HG03558 (cell line): ENCODE measurements at regions not wholly inside any gene's neighbourhood (a gene's known extent, or its start where the extent isn't known, plus 50 kb on each side); places are given as distances from the start of the nearest gene placed in this dataset.

Experiments
- ATAC-seq: cut with Tn5 transposase; IDR thresholded peaks from one replicate; pipeline ENCODE4 v1.9.1; 2021; ENCODE audit warnings: moderate number of reproducible peaks; ENCODE audit not compliant: unreplicated experiment; ENCODE audit errors: extremely low read depth

DNA sequence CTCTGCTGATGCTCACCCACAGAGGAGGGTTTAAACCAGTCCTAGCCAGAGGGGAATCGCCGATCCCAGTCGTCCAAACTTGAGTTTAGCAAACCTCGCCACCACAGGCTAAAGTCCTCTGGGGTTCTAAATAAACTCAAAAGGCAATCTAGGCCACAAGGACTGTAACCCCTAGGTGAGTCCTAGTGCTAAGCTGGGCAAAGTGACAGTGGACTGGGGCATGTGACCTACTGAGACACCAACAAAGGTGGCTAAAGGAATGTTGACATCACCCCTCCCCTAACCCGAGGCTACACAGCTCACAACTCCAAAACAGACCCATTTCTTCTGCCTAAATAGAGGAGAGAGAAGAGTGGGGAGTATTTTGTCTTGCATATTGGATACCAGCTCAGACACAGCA is 142.8 kb upstream of the PRDX4 start:
- no peak for ATAC-seq

DNA sequence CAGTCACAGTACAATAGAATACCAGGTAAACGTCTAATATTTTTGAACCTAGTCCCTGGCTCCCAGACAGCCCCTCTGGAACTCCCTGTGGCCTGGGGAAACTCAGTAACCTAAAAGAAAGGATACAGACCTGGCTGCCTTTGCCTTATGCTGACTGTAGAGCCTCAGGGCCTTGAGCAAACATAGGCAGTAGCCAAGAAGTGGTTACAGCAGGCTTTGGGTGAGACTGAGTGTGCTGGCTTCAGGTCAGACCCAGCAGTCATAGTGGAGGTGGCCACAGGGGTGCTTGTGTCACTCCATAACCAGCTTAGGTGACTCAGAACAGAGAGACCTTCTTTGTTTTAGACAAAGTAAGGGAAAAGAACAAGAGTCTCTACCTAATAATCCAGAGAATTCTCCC is 141.8 kb upstream of the PRDX4 start:
- ATAC-seq = no peak

DNA sequence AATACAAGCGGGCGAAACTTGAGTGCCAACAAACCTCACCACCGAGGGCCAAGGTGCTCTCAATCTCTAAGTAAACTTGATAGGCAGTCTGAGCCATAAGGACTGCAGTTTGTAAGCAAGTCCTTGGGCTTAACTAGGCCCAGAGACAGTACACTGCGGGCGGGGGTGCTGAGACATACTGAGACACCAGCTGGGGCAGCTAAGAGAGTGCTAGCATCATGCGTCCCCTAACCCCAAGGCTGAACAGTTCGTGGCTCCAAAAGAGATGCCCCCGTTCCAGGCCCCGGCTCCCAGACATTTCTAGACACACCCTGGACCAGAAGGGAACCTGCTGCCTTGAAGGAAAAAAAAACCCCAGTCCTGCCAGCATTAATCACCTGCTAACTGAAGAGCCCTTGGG is 126.8 kb upstream of the PRDX4 start:
- no peak for ATAC-seq

DNA sequence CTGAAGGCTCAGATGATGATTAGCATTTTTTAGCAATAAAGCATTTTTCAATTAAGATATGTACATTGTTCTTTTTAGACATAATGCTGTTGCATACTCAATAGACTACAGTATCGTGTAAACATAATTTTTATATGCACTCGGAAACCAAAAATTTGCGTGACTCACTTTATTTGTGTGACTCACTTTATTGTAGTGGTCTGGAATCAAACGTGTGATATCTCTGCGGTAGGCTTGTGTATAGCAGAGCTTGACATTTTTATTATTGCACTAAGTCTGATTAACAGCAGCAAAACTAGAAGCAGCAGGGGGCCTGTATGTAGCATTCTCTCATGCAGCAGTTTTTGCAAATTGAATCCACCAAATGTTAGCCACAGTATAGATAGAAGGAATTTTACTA is 119.1 kb upstream of the PRDX4 start:
- no peak for ATAC-seq

DNA sequence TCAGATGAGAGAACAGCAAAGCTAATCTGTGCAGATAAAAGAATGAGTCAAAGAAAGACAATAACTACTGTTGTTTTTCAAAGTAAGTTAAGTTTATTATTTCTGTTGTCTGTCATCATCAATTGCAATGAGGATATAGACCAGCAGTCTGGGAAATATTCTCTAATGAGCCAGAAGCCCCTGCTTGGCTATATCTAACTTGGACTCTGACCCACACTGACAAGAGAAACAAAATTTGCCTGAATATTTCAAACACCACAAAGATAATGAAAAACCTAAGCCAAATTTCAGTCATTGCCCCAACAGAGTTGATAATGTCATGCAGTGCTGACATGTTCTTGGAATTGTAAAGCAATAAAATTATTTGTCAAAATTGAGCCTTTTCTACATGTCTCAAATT is 115.0 kb upstream of the PRDX4 start:
- ATAC-seq = no peak

DNA sequence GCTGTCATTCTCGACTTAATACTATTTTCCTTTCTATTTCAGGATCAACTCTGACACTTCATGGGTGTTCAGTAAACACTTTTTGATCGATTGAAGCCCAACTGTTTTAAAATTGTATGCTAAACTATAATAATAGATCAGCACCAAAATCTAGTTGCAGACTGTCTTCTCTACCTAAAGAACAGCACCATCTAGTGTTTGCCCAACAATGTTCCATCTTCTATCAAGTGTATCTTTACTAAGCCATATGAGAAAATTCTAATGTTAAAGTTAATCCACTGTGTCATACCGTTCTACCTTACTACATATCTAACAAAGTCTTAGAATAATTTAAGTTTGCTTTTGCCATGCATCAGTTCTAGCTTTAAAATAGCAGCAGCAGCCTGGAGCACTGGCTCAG is 113.0 kb upstream of the PRDX4 start:
- no peak for ATAC-seq

DNA sequence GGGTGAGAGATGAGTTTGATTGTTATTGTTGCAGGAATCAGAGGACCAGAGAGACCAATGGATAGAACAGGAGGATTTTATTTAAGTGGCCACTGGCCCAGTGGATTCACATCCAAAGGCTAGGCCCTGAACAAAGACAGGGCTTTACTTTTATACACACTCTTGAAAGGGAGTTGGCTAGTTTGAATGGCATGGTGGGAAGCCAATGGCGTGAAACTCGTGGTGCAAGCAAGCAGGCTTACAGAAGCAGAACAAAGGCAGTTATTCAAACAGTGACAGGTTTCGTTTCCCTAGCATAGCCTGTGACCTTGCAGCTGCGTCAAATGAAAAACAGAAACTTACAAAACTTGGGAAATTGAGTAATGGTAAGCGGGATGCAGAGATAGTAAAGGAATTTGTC is 110.2 kb upstream of the PRDX4 start:
- ATAC-seq = no peak

DNA sequence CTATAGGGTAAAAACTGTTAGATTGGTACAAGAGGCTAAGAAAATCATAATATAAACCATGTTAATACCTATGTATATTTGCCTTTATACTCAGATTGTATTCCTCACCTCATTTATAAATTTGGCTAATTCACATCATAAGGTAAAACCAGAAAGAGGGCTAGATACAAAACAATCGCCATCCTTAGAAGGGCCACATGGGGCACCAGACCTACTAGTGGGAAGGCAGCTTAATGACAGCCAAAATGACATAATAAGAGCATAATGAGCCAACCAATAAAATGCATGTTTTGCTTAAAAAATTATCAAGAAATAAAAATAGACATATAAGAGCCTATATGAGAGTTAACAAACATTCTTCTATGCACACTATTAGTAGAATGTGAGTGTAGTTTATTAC is 107.3 kb upstream of the PRDX4 start:
- ATAC-seq = no peak

DNA sequence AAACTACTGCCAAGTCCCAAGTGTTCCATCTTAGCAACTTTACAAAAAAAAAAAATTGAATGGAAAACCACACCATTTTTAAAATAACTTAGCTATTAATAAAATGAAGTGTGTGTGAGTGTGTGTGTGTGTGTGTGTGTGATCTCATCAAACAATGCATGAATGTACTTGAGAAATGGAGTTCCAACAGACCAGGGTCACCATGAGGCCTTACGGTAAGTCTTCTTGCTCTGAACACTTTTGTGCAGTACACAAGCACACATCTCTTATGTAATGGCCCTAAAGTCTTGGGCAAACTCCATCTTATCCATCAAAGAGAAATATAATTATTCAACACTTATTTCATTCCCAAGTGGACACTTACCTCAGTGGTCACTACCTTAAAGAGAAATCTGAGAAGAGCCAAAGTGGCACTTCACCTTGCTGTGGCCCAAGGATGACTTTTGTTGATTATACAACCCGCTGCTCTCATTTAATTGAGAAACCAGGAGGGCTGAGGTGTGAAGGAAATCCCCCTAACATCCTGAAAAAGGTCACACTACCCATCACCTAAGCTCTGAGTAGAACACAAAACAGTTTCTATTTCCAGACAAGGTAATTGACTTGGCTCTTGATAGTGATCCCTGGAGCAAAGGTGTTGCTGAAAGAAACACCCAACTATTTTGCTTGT is 96.5 kb upstream of the PRDX4 start:
- no peak for ATAC-seq

DNA sequence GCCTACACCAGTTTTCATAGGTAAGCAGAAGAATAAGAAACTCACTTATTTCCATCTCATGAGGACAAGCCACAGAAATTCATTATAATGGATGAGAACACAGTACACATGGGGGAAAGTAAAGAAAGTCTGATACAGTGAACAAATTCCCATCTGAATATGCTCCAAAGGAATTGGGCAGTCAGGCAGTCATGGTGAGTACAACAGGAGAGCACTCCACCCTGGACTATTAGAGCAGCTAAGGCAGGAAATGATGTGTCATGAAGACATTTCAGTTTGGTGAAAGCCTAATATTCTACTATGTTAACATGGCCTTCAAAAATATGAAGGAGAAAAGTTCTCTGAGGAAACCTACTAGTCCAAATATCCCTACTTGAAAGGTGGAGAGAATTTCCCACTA is 92.0 kb upstream of the PRDX4 start:
- no peak for ATAC-seq

DNA sequence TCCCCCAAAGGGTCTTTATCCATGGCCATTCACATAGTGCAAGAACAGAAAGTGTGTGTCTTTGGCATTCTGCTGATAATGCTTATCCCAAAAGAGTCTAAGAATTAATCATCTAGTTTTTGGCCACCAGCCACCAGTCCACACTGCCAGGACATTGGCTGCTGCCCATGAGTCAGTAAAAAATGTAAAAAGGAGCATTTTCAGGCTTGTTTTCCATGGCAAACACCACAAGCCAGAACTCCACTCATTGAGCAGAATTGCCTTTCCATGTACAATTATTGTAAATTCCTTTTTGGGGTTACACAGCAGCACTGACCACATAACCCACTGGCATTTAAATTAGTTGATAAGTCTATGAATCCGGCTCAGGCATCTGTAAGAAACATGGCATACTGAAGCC is 89.2 kb upstream of the PRDX4 start:
- no peak for ATAC-seq

DNA sequence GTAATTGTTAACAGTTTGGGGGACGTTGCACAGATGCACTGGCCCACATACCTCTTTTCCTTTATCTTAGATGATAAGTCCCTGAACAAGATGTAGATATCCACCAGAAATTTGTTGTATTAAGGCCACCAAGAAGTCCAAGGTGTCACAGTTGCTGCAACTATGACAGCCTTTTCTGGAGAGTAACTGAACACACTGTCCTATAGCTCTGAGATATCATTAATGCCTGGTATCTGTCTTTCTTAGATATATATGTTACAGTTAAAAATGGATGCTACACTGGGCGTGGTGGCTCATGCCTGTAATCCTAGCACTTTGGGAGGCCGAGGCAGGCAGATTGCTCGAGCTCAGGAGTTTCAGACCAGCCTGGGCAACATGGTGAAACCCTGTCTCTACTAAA is 77.8 kb upstream of the PRDX4 start:
- ATAC-seq = no peak

DNA sequence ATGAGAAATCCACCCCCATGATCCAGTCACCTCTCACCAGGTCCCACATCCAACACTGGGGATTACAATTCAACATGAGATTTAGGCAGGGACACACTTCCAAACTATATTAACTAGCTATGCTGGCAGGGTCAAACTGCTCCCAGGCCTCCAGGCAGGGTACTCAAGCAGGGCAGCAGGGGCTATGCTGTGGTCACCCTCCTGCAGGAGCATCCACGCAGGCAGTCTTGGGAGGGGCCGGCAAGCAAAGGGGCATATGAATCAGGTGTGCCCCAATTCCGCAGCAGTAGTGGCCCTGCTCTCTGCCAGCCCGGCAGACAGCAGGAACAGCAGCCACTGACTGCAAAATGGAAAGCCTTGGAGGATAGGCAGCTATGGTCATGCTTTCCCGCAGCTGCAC is 74.6 kb upstream of the PRDX4 start:
- no peak for ATAC-seq

DNA sequence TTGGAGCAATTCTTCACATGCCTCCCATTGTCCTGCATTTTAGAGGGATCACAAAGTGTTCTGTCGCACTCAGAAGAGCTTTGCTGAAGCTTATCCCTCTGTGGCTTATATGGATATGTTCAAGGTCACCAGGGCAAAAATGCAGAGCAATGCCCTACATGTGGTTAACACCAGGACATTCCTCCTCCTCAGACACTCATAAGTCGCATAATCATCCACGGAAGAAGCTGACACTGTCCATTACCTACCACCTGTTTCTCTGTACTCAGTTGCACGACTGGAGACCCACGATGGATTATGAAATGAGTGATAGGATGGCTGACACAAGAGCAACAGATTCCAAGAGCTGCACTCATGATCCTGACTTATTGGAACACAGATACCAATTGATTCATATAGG is 68.7 kb upstream of the PRDX4 start:
- ATAC-seq = no peak

DNA sequence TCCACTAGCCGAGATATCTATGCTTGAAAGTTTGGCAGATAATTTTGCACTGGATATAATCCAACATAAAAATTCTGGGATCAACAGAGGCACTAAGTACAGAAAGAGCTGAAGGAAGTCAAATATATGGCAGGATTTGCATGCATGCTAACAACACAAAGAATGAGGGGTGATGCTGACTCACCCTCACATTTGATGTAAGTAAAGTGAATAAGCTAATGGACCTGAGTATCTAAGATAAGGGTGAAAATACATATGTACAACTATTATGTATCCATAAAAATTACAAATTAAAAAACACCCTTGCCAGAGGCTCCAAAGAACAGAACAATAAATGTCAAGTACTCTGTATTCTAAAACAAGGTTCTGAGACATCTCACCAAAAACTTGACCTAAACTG is 63.8 kb upstream of the PRDX4 start:
- ATAC-seq = no peak

DNA sequence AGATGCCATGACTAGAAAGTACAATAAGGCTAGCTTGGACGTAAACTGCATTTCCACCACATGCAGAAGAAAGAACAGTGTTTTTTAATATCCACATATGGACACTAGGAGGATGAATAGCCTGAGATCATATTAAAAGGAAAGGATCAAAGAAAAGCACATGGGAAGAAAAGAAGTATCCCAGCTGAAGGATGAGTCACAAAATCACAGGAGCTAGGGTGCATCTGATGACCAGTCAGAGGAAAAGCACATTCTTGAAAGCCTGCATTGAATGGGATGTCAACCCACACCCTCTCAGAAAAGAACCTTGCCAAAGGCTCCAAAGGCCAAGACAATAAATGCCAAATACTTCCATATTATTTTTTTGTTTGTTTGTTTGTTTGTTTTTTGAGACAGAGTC is 56.8 kb upstream of the PRDX4 start:
- ATAC-seq = no peak

DNA sequence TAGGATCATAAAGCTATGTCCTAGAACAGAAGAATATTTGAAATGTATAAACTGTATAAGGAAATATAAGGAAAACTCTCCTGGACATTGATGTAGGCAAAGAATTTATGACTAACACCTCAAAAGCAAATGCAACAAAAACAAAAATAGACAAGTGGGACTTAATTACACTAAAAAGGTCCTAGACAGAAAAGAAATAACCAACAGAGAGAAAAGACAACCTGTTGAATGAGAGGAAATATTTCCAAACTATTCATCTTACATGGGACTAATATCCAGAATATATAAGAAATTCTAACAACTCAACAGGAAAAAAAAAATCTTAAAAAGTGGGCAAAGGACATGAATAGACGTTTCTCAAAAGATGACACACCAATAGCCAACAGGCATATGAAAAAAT is 54.4 kb upstream of the PRDX4 start:
- ATAC-seq = no peak

DNA sequence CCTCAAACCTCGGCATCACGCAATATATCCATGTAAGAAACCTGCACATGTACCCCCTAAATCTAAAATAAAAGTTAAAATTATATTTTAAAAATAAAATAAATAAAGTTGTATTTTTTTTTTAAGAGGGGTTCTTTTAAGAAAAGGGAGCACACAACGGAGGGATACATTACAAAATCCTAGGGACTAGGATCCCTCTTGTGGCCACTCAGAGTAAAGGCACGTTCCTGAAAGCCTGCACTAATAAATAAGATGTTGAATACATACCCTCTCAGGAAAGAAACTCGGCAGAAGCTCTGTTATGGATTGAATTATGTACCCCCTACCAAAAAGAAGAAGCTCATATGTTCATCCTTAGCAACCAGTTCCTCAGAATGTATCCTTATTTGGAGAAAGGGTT is 50.9 kb upstream of the PRDX4 start:
- ATAC-seq = no peak
